NCI-H2227 (cell line): ENCODE measurements at regions not wholly inside any gene's neighbourhood (a gene's known extent, or its start where the extent isn't known, plus 50 kb on each side); places are given as distances from the start of the nearest gene placed in this dataset.

Experiments used
- DNase-seq: peaks from one replicate; lab custom pipeline; 2025; ENCODE audit not compliant: unreplicated experiment; lab: John Stamatoyannopoulos, UW

DNA sequence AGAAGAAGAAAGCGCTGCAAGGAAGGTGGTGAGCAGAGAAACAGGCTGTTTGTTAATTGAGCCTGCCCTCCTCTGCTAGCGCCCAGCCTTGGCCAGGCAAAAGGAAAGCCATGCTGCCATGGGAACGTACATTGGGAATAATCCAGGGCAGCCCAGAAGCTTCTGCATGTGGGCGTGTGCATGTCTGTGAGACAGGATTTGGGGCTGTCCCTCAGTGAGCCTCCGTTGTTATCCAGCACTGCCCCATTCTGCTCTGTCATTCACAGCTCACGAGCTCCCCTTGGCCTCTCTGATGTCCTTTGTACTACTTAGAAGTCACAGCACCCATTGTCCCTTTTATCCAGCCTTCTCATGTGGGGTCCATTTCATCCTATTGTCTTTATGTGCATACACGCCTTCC, 239.1 kb upstream of the ROPN1 start:
- DNase-seq, result peak; percentile 17

DNA sequence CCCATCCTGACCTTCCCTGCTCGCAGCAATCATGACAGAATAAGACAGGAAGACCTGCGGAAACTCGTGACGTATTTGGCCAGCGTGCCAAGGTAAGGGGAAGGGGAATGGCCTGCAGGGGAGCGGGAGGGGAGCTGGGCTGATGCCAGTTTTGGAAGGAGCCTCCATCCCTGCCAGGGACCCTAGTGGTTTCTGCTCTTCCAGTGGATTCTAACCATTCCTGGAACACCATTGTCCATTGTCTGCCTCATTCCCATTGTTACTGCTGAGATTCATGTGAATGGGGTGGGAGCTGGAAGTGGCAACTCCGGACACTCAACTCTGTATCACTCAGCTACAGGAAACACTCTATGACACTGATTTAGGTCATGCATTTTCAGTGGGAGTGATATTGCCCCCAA, 242.9 kb upstream of the ROPN1 start:
- DNase-seq, result no peak

DNA sequence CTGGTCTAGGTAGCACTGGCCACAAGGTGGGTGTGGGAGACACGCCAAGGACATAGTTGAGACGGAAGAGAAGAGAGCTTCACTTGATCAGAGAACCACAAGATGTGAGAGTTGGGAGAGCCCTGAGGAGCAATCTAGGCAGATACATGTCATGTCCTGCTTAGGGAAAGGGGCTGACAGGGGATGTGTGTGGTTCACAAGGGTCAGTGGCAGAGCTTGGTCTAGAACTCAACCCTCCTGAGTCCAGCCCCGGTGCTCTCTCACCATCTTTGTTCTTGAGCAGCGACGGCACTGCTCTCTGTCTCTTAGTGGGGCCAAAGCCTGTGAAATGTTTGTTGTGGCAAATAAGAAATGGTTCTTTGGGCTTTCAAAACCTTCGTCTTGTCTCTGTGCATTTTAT, 243.5 kb upstream of the ROPN1 start:
- DNase-seq, result no peak

DNA sequence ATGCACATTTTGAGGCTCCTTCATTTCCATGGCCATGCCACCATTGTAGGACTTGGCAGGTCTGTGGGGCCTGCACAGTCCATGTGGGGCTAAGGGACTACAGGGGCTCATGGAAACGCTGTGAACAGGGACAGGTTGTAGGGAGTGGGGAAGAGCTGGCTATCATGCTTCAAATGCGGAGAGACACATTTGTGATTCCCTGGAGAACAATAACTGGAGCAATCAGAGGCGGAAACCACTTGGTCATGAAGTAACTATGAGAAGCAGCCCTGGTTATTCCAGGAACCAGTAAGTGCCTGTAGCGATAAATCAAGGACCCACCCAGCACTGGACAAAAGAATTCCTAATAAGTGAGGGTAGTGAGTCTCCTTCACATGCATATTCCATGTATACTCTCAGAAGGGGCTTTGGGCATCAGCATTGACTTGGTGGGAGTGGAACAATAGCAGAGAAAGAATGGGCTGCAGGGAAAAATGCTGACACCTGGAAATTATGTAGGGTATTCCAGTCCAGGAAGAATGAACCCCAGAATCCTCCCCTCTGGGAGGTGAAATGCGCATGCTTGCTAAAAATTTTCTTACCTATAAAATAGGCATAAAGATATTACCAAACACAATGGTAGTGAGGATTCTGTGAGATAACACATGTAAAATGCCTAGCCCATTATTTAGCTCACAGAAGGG, 251.4 kb upstream of the ROPN1 start:
- no peak for DNase-seq

DNA sequence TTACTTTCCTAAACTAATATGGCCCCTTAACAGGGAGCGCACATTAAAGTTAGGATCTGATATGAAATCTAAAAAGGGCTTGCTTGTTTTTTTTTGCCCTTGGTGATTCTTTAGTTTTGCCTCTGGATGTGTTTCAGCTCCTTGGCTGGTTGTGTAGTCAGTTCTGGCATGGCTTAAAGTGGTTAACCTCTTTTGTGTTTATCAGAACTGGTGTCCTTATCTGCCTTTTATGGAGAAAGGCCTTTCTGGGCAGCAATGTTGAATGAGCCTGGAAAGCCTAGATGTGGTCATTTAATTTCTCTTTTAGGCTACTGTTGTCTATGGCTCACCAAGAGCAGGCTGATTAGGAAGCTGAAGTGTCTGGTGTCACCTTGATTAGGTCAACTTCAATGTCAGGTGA, 254.5 kb upstream of the ROPN1 start:
- no peak for DNase-seq

DNA sequence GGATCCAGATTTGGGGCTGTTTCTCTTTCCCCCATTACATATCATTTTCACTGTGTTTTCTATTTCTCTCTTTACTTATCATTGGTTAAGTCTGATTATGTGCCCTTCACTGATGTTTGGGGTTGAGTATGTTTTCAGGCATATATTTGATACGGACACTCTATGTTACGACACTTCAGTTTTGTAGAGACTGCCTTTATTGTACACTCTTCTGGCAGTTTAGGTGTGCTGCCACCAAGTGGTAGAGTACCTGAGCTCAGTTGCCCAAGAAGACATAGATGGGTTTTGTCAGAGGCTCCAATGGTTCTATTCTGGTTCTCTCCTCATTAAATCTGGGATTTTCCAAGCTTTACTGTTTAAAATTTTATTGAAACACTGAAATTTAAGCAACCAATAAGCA, 255.0 kb upstream of the ROPN1 start:
- DNase-seq, result no peak

DNA sequence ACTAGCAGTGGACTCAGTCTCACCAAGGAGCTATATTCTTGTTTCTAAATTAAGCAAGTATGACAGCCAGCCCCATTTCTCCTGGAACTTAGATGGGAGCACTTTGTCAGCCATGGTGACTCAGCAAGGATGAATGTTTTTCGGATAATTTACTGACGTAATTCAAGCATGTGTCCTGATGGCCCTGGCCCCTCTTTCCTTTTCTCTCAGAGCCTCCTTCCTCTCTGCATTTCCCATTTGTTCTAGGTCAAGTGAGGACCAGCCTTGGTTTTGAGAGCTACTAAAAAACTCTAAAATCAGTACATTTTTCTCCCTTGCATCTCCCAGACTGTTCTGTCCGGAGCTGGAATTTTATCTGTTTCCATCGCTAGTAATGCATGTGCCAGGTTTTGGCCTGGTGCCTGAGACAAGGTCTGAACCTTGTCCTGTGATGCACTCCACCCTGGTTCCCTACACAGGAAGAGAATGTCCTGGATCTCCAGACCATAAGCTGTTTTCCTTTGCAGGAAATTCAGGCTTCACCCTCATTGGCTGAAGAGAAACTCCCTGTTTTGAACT, 256.6 kb upstream of the ROPN1 start:
- DNase-seq, result no peak

DNA sequence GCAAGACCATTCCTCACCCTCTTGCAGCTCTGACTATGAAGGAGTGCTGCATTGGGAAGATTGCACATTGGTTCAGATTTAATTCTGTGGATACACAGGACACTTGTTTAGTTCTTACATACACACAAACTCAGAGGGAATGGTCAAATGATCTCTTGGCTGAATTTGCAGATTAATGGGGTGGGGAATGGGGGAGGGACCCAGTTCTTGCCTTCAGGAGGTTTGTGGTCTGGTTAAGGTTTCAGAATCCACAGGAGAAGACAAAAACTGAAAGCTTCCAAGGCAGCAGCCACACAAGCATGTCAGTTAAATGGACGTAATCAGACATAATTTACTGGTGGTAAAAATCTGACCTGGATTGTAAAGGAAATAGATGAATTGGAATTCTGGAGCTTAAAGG, 257.1 kb upstream of the ROPN1 start:
- DNase-seq, result no peak

DNA sequence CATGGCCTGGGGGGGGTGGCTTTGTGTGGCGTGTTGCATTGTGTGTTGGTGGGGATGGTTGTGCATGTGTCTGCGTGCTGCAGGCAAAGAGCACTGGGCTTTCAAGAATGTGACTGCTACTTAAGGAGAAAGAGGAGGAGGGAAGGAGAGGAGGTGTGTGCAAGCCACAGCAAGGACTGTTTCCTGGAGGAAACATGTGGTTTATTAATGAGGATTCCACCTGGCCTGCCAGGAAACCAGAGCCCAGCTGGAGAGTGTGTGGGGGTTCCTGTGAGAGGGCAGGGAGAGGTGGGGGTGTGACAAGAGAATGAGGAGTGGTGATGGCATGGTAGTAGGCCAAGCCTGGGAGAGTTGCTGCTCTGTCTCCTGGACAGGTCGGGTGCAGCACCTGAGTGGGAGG, 258.1 kb upstream of the ROPN1 start:
- no peak for DNase-seq

DNA sequence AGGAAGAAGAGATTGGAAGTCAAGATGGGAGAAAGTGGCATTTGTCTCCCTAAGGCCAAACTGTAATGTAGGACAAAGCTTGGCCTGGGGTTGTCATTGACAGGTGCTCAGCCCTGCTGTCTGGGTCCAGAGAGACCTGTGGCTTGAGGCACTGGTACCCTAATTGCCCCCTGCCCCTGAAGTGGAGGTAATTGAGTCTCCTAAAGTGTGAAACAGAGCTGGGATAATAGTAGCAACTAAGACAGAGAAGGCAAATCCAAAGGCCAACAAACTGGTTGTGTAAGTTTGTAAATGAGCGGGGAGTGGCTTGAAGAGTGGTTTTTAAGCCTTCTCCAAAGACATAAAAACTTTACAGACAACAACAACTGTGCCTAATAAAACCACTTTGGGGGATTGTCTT, 264.2 kb upstream of the ROPN1 start:
- DNase-seq, result no peak

DNA sequence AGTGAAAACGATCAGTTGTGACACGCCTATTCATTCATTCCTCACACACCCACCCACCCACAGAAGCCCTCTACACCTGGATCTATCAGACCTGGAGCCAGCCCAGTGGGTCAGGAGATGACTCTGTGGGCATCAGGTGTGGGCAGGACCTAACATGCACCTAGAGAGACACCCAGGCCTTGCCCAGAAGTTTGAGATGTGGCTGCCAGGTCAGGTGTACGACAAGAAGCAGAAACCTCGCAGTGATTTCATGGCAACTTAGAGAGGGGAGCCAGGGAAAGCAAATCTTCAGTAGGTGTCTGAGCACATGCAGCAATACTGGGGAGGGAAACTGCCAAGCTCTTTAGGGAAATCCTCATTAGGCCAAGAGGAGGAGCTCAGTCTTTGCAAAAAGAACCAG, 264.7 kb upstream of the ROPN1 start:
- no peak for DNase-seq

DNA sequence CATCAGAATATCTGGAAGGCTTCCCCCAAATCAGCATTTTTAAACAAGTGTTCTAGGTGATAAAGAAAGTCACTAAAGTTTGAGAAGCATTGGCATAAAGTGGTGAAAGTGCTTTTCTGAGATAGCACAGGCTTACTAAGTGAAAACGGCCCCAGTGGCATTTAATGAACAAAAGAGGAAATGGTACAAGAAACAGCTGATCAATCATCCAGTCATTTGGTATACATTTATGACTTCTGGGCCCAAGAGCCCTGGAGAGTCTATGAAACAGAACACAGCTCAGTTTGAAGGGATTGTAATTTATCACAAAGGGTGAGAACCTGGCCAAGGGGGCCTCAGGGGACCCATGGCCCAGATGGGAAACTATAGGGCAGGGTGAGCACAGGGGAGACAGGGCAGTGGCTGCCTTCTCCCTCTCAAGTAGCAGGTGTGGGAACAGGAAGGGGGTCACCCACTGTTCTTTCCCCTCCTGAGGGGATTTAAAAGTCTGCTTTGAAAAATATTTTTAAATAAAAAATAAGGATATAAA, 265.5 kb upstream of the ROPN1 start:
- DNase-seq, result no peak

DNA sequence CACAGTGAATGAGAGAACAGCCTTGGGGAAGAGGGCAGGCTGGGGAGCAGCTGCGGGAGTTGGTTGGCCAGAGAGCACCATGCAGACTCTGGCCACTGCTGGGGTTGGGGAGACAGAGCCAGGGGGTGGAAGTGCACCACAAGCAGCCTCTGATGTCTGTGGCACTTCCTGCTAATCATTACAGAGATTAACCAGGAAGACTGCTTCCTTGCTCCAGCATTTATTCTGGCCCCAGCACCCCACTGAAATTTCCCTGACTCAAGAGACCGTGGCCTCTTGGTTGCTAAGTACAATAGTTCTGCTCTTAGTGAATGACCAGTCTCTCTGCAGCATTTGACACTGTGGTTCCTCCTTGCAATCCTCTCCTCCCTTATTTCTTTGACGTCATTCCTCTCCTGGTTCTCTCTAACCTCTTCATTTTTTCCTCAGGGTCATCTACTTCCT, 266.2 kb upstream of the ROPN1 start:
- no peak for DNase-seq

DNA sequence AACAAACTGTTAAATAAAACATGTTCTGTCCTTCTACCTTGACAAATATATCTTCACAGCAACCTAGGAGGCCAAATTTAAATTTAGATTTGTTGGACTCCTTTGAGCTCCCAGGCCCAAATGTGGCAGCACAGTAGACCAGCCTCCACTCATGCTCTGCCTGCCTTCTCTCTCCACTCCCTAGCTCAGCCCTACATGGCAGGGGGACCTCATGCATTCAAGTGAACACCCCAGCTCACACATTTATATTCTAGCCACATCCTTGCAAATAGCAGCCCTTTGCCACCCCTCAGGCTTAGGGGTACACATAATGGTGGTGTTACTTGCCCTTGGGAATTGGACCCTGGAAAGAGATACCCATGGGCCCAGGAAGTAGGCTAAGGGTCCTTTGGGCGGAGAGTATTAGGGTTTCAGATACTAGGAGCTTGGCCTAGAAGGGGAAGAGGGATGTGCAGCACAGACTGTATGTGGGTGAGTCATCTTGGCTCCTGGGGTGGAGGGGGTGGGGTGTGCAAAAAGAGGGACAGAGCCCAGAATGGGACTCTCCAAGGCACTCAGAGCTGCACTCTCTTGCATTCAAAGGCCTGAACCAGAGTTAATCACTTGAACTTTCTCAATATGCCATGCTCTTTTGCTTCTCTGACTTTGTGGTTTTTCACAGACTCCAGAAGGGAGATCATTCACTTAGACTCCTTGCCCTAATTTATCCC, 268.4 kb upstream of the ROPN1 start:
- no peak for DNase-seq

DNA sequence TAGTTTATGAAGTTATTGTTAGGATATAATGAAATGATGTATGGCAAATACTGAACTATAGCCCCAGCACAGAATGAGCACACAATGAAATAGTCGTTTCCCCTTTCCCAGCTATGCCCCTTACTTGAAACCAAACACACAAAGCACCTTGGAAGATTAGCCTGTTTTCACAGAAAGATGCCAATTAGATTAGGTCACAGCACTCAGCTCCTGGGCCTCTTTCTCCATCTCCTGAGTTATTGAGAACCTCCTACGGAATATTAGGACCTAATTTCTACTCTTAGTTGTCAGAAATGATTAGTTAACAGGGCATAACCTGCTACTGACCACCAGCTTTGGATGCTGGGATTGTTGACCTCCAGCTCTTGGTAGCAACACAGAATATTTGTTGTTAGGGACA, 269.4 kb upstream of the ROPN1 start:
- DNase-seq, result no peak

DNA sequence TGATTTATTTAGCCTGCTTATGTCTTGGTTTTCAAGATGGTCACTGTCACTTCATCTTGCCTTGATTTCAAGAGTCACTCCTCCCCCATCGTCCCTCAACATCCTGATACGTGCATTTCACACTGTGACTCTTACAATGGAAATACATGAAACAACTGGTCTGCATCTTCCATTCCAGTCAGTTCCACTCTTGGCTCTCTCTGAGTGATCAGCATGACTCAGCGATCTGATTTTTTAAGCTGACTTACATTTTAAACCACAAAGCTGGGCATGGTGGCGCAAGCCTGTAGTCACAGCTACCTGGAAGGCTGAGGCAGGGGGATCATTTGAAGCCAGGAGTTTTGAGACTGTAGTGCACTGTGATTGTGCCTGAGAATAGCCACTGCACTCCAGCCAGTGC, 271.2 kb upstream of the ROPN1 start:
- no peak for DNase-seq

DNA sequence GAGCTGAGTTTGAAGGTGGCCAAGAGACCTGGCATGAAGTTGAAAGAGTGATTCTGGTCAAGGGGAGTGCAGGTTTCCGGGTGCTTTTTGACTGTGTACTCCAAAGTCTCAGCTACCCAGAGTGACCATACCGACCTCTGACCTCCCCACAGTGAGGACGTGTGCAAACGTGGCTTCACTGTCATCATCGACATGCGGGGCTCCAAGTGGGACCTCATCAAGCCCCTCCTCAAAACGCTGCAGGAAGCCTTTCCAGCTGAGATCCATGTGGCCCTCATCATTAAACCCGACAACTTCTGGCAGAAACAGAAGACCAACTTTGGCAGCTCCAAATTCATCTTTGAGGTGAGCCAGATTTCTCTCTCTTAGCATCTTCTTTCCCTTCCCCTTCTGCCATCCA, 272.4 kb upstream of the ROPN1 start:
- no peak for DNase-seq

DNA sequence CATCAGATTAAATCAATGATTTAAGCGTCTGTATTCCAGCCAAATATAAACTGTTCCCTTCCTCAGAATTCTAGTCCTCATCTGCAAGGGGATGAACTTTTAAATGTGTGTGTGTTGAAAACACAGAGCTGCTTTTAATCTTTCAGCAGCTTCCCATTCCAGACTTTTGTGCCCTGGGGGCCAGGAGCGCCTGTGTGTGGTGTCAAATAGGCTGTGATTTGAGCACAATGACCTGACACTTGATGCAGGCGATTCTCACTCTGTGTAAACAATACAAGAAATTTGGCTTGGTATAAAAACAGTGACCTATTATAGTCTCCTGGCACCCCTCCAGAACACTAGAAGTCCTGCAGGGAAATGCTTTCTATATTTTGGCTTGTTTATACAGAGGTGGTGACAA, 274.6 kb upstream of the ROPN1 start:
- peak; percentile 80 for DNase-seq

DNA sequence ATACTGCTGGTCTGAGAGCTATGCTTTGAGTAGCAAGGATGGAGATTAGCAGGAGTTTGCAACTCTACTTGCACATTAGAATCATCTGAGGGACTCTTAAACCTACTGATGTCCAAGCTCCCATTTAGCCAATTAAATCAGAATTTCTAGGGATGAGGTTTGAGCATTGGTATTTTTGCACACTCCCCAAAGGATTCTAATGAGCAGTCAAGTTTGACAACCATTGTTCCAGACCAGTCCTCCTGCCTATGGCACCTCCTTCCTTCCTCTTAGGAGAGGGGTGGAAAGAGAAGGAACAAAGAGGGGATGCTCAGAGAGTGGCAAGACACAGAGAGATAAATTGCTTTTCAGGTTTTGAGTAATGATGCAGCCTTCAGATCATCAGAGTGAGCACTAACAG, 275.5 kb upstream of the ROPN1 start:
- no peak for DNase-seq

DNA sequence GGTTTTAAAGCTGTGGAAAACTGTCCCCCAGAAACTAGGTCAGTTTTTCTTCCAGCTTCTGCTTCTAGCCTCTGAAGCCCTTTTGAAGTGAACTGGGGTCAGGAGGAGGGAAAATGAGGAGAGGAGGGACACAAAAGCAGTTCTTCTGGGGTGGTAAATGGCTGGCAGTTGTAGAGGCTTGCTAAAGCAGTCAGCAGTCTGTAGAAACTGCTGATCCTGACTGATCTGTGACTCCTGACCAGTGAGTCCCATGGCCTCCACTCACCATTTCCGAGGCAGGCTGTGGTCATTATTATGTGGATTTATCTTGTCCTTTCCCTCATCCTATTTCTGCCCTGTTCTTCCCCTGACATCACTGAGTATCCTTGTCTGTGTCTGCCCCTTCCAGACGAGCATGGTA, 276.4 kb upstream of the ROPN1 start:
- no peak for DNase-seq

DNA sequence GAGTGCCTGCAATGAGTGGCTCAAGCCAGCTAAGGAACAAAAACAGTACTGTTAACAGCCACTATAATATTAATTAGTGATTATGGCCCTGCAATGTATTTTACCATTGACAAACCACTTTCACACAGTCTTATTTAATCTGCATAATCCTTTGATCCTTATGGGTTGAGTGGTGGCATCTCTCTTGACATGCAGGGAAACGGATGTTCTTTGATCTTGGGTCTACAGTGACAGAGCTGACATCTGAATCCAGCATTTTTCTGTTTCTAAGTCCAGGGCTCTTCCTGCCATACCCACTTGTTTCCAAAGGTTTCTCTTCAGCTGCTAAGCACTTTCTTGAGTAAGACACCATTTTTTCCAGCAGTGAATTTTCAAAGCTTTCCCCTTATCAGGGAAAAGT, 277.7 kb upstream of the ROPN1 start:
- DNase-seq, result no peak

DNA sequence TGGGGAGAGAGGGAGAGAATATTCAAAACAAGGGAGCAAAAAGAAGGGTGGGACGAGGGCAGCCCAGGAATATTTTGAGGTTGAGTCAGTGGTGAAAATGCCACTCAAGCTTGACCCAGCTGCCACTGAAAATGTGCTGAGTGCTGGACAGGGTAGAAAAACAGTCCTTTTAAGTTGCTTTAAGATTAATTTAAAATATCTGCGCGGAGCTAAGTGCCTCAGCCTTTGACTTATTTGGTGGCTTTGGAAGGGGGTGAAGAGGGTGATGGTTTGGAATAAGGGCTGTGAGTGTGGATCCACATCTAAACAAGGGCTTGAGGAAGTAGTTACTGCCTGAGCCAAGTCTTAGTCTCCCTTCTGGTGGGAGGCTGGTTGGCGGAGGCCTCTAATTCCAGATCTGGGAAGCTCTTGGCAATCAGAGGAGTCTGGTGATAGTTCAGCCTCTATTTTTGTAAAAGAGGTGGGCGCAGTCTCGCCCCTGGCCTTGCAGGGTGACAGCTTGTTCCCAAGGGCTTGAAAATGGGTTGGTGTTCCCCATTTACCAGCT, 280.8 kb upstream of the ROPN1 start:
- no peak for DNase-seq
